Astrocyte of the spinal cord (primary cell): ENCODE measurements at regions not wholly inside any gene's neighbourhood (a gene's known extent, or its start where the extent isn't known, plus 50 kb on each side); places are given as distances from the start of the nearest gene placed in this dataset.
A peak's percentile ranks its signal among the peaks of the same experiment; 100 is the strongest.
"Not testable (repeated sequence)": the region's sequence is repeated elsewhere in the genome, so short reads cannot be mapped to it uniquely, and the experiment has no call there.

Source experiments
- DNase-seq: peaks from one replicate; pipeline ENCODE4 v3.0.0; 2011; ENCODE audit warnings: low read depth, low spot score
- H3K4me3 ChIP-seq: 2 replicates; pipeline ENCODE4 v1.5.1; 2011; ENCODE audit warnings: low read depth, mild to moderate bottlenecking, low read length, moderate library complexity
- in situ Hi-C: cut with HindIII; loops from 2 replicates; pipeline ENCODE4 v1.10.0; 2017; ENCODE audit warnings: low sequenced_read_pairs
- TF ChIP-seq, protein P1 (sequence below): IDR thresholded peaks from 2 replicates; pipeline ENCODE4 v1.5.1; 2012; ENCODE audit warnings: low read depth, mild to moderate bottlenecking, low read length, inconsistent platforms

DNA sequence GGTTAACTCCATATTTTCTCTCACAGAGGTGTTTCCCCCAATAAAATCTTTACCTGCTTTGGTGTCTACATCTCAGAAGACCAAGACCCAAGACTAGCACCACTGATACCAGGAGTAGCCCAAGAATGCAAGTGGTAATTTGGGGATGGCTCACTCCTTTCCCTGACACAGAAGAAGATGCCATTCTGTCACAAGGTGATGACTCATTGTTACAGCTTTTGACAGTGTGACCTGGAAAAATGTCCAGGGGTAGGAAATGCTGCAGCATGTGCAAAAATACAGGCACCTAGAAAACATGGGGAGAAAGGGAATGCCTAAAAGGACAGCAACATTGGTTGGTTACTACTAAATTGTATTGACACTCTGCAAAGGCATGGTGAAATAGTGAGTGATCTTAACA is 254.0 kb upstream of the GJE1 start:
- TF ChIP-seq, protein P1, sequence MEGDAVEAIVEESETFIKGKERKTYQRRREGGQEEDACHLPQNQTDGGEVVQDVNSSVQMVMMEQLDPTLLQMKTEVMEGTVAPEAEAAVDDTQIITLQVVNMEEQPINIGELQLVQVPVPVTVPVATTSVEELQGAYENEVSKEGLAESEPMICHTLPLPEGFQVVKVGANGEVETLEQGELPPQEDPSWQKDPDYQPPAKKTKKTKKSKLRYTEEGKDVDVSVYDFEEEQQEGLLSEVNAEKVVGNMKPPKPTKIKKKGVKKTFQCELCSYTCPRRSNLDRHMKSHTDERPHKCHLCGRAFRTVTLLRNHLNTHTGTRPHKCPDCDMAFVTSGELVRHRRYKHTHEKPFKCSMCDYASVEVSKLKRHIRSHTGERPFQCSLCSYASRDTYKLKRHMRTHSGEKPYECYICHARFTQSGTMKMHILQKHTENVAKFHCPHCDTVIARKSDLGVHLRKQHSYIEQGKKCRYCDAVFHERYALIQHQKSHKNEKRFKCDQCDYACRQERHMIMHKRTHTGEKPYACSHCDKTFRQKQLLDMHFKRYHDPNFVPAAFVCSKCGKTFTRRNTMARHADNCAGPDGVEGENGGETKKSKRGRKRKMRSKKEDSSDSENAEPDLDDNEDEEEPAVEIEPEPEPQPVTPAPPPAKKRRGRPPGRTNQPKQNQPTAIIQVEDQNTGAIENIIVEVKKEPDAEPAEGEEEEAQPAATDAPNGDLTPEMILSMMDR = no peak
- in situ Hi-C loops = no loop called here
- H3K4me3 ChIP-seq = no peak overlapping the region
- DNase-seq = no peak

DNA sequence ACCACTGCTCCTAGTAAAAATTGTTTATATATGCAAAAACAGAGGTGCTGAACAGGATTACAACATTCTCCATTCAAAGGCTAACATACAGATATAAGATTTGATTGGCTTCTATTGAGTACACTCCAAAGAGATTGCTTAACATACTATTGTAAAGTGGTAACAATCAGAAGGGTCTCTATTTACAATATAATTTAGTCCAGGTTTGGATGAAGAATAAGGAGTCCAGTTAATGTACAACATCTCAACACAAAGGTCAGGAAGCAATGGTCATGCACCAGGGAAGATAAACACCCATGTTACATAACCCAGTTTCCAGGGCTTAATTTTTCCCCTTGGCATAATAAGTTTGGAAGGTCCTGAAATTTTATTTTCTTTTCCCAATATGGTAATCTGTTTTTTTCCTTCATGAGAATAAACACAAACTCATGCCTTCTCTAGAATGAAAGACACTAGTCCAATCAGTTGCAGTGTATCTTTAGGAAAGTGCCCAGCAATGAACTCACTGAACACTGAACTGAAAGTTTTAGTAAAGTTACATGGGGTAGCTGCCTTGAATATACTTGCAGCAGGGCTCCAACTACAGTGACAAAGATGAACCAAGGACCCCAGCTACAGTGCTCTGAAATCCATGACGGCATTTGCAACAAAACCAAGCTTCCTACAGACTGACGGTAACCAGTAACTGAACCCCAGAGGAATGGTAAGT is 255.3 kb upstream of the GJE1 start:
- TF ChIP-seq, protein P1 = no peak
- DNase-seq = no peak
- H3K4me3 ChIP-seq = no peak overlapping the region
- in situ Hi-C loops = no loop called here

GRCh38 chr6:141874930-141875602 is 257.7 kb upstream of the GJE1 start:
- no peak for DNase-seq
- in situ Hi-C loops = no loop called here
- H3K4me3 ChIP-seq = no peak overlapping the region
- TF ChIP-seq, protein P1 = no peak

DNA sequence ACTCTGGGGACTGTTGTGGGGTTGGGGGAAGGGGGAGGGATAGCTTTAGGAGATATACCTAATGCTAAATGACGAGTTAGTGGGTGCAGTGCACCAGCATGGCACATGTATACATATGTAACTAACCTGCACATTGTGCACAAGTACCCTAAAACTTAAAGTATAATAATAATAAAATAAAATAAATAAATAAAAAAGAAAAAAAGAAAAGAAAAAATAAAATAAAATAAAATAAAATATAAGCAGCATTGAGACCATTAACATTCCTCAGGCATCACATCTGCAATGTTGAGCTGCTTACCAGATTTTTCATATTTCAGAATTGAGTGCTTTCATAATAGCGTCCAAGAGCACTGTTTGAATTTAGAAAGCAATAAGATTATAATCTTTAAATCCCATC is 263.2 kb upstream of the GJE1 start:
- H3K4me3 ChIP-seq, DNase-seq, in situ Hi-C loops: not testable (repeated sequence)

- in situ Hi-C loops = no loop called here
- no peak overlapping the region for H3K4me3 ChIP-seq
- TF ChIP-seq, protein P1 = no peak
- DNase-seq = no peak
These were observed 265.0 kb upstream of the GJE1 start for GRCh38 chr6:141867767-141868166.

DNA sequence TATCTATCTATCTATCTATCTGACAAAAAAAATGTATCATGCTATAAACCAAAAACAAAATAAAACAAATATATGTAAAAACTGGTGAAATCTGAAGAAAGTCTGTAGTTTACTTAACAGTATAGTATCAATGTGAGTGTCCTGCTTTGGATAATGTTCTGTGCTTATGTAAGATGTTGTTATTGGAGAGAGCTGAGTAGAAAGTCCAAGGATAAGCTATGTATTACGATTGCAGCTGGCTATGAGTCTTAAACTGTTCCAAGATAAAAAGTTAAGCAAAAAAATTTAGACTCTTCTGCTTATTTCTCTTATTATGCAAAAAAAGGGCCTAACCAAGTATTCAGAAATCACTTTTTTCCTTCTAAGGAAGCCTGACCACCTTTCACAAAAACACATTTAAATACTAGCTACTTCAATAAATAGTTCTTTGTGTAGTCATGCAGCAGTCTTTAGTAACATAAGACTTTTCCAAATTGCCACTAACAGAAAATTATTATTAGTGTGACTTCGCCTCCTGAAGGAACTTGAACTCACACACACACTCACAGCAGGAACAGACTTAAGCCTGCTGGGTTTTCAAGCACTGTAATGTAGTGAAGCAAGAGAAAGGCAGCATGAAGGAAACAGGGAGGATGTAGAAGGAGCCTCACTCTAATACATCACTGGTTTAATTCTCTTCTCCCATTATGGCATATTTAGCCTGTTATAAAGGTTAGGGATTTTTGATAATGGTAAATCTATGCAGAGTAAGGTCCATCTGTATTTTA is 265.8 kb upstream of the GJE1 start:
- in situ Hi-C loops = no loop called here
- no peak overlapping the region for H3K4me3 ChIP-seq
- TF ChIP-seq, protein P1 = no peak
- peak; percentile 7 for DNase-seq

GRCh38 chr6:141851063-141851462 is 281.7 kb upstream of the GJE1 start:
- TF ChIP-seq, protein P1 = no peak
- DNase-seq = no peak
- H3K4me3 ChIP-seq = no peak overlapping the region
- in situ Hi-C loops = no loop called here
